Renal pelvis (tissue), 1 donor: ENCODE measurements at regions not wholly inside any gene's neighbourhood (a gene's known extent, or its start where the extent isn't known, plus 50 kb on each side); places are given as distances from the start of the nearest gene placed in this dataset.

Experiments
- DNase-seq: peaks from one replicate; pipeline ENCODE4 v3.0.0-alpha.2; 2013

DNA sequence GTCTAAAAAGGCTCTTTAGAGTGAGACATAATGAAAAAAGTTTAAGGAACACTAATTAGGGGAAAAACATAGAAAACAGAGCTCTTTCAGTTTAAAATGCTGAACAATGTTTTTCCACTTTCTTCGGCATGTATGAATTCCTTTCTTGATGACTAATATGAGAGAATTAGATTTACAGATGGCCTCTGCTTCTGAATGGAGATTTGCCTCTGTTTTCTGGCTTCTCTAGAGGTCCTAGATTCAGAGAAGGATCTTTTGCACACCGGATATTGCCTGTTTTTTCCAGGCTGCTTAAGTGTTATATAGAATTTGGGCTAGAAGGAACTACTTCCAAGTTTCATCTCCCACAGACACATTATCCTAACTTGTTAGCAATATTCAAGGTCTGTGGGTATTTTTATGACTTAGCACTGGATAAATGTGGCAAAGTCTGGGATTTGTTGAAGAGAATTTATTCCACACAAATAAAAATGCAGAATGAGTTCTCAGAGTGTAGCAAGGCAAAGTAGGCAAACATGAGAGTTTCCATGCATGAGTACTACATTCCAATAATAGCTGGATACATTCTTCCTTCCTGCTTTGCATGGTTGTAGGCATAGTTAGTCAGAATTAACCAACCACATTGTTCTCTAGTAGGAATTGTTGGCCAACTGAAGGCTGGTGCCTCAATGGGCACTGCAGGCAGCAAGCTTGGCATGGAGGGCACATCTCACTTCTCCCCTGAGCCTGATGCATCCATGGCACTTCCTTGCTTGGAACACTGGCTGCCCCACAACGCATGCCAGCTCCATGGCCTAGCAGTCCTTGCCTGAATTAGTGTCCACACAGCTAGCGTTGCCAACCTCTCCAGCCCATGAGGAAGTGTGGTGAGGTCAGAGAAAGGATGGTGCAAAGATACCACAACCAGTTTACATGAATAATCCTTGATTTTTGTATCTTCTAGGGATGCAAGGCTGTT lies 224.2 kb downstream of the CLIC5 start:
- no peak for DNase-seq

DNA sequence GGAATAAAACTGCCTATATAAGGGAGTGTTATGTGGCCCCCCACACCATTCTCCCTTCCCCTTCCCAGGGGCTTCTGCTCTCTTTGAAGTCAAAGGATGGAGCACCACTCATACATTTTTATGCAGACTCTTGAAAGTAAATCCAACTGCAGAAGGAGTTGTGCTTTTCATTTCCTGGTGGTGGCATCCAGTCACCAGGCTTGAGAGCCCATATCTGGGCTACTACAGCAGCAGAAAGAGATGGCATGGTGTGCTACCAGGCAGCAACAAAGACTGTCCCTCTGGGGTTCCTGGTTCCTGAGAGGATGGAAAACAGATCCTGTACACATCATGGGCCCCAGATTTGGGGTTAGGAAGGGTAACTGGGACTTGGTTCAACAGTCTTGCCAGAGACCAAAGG lies 226.4 kb downstream of the CLIC5 start:
- no peak for DNase-seq

DNA sequence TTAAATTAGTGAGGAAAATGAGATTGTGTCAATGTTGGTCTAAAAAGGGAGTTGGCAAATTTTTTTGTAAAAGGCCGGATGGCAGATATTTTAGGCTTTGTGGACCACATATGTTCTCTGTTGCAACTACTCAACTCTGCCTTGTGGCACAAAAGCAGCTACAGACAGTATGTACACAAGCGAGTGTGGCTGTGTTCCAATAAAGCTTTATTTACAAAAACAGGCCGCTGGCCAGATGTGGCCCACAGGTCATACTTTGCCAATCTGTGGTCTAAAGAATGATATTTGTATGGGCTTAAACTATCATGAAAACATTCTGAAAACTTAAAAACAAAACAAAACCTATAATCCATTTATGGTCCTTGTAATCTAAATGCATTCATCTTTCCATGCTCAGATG lies 228.3 kb downstream of the CLIC5 start:
- DNase-seq = no peak

DNA sequence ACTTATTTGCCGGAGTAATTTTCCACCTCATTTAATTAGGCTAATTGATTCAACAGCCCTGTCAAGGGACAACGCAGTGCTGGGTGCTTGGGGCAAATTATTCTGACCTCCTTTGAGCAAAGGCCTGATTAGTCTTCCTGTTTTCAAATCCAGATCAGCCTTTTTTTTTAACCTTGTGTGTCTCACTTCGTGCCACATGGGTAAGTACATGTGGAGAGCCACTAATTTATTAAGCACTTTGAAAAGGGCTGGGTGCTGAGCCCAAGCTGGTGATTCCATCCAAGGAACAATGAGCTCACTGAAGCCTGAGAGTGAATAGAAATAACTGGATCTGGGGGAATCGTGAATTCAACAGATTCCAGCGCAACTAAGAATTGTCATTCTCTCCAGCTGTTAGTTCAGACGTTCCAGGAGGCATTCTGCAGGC lies 229.3 kb downstream of the CLIC5 start:
- peak; percentile 7 for DNase-seq

DNA sequence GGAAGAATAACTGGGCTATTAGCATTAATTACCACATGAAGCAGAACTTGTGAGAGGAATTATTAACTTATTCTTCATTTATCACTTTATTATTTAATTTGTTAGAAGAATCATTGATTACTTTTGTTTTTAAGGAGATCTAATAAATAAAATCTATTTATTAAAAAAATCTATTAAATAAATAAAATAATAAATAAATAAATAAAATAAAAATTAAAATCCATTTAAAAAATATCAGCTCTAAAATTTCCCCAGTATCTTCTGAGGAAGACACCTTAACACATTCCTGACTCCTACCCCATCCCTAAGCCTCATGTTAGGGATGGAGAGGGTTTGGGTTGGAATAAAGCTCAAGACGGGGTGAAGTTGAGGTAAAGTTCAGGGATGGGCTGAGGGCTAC lies 231.4 kb downstream of the CLIC5 start:
- DNase-seq = no peak

DNA sequence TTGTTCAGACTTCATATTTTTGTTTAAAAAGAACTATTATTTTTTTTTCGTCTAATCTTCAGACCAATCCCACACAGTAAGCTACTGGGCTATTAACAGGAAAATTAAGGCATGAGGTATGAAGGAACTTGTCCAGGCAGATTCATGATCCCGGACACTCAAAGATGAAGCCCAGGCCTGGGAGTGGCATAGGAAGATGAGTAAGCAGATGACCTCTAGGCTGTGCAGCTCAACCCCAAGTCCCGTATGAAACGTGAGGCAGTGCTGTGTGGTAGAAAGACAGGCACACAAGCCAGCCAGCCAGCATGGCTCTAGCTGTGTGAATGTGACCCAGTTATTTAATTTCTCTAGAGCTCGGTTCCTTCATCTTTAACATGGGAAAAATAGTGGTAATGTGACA lies 231.9 kb downstream of the CLIC5 start:
- DNase-seq = no peak

DNA sequence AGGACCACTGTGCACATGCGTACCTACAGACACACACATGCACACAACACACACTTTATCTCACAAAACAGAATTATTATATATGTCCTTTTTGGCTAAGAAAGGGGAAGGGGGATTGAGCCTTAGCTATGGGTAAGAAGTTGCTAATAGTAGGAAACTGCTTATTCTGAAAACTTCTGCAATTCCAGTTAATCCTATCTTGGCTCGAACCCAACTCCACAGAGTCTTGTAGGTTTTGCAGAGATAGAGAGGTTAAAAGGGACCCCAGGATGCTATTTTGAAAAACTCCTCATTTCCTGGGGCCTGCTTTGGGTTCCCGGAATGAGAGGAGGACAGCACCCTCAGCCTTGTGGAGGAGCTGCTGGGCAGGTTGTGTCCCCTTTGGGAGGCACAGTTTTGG lies 233.8 kb downstream of the CLIC5 start:
- no peak for DNase-seq

DNA sequence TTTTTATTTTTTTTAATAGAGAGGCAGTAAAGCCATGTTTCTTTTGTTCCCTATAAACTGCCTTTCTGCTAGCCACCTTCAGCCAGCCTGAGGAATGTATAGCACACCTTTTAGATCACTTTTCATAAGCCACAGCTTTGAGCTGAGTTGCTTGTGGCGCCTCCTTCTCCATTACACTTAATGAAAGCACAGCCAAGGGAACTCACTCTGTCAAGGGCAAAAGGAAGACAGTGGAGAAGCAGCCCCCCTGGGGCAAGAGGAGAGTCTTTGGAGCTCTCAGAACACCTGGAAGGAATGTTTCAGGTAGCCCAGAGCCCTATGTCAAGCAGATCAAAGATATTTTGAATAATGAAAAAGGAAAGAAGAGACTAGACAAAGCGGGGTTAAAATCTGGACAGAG lies 235.1 kb downstream of the CLIC5 start:
- no peak for DNase-seq

DNA sequence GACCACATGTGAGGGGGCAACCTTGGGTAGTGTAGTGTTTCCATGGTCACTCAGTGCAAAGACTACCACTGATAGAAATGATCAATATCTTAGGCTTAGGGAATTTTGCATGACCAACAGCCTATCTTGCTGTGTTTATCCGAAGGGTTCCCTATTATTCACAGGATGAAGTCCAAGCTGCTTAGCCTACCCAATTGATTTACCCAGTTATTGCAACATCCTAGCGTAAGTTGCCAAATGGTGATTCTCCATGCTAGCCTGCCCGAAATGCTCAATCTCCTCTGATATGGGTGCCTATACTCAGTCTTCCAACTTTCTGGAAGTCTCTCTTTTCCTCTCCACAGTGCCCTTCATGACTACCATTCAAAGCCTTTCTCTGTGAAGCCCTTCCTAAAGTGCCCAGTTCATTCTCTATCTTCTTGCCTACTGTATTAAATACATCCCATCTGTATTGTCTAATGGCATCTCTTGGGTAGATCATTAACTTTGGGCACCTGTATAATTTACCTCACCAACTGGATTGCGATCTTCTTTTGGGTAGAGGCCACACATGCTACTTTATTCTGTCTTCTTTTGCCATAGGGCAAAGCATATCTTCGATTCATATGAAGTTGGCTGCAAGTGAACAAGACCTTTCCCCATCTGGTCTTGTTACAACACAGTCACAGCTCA lies 240.5 kb downstream of the CLIC5 start:
- DNase-seq = no peak

DNA sequence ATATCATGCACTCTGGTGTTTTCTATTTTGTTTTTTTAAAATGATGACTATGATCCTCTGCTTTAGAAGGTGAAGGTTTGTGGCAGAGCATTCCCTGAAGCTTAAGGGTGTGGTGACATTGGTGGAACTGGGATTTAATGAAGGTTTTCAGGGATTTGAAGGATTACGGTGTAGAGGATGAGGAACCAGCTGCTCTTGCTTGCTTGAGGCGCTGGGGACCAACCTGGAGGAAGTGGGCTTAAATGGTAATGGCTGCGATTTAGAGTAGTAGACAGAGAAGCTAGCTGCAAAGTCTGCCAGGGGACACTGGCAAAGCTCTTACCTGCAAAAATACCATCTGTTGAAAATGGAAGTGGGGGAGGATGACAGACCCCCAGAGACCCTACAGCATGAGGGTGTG lies 241.8 kb downstream of the CLIC5 start:
- DNase-seq = no peak

DNA sequence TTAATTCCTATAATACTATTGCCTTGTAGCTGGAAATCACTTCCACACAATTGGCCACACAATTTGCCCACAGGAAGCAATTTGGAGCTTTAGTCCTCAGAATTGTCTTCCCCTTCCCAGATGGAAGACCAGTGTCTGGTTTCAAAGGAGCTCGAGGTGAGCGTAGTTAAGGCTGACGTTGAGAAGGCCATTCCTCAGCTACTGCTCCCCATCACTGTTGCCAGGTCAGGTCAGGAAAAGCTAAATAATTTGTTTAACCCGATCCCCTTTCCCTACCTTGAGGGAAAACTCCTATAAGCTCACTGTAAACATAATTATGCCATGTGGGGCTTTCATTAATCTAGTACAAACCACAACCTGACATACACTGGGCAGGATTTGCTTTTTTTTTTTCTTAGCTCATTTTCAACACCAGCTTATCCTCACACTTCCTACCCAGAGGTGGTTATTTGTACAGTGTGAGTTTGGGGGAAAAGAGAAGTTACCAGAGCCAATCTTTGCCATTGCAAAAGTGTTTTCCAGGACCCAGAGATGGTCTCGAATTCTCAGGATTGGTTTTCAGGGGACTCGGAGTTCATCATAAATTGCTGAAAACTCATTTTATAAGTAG lies 242.7 kb downstream of the CLIC5 start:
- no peak for DNase-seq

DNA sequence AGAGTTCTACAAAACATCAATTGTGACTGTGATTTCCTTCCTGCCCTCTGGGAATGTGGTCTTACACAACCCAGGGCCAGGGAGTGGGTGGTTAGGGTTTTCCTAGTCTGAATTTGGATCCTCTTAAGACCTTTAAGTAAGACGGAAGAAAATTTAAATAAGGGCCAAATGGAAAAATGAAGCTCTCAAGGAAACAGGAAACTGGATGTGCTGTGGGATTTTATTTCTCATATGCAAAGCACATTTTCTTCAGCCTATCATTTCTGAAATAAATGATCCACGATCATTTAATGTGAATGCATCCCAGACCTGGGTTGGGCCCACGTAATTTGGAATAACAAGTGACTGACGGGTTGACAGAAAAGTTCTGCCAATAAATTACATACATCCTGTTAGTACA lies 243.6 kb downstream of the CLIC5 start:
- no peak for DNase-seq

DNA sequence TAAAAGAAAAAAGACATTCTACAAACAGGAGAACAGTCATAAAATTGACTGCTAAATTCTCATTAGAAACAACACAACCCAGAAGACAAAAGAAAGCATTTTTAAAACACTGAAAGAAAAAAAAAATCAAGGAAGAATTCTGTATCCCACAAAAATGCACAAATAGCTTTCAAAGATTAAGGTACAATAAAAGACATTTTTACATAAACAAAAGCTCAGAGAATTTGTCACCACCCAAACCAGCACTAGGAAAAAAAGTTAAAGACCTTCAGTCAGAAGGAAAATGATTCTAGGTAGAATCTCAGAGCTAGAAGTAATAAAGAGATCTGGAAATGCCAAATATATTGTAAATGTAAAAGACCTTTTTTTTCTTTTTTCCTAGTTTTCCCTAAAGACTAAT lies 252.4 kb downstream of the CLIC5 start:
- DNase-seq = no peak

DNA sequence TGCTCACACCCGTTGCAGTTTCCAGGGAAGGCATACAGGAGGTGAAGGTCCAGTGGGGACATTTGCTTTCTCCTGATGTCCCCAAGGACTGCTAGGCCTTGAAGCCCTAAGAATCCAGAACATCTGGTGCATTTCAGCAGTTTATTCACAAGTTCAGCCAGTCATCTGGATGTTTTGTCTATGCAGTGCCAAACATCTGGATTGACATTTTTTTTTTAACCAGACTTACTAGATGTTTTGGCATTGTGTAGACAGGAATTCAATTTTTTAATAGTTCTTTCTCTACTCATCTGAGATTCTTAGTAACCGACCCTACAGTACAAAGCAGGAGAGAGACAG lies 256.2 kb downstream of the CLIC5 start:
- no peak for DNase-seq

DNA sequence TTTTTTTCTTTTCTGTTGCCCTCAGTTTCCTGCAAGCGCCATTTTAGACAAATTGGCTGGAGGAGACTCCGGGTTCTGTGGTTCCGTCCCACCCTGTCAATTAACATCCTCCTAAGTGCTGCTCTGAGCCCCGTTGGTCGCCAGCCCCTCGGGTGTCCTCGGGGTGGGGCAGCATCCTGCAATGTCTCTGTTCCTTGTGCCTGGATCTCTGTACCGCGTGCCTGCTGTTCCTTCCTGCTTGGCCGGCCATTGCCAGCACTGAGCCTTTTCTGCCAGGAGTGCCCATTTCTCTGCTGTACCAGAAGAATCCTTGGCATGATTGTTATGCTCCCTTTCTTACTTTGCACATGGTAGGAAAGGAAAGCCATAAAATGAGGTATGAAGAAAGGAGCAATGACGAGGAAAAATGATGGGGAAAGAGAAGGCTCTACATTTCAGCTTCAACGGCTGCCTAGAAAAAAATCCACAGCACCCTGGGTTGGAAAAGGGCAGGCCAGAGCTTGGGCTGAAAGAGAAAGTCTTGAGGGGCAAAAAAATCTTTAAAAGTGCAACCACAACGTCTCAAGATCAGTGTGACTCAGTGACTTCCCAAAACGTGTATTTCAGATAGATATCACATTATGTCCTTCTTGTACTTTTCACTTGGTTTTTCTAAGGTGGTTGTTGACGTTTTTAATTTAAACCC lies 256.7 kb downstream of the CLIC5 start:
- DNase-seq = no peak

DNA sequence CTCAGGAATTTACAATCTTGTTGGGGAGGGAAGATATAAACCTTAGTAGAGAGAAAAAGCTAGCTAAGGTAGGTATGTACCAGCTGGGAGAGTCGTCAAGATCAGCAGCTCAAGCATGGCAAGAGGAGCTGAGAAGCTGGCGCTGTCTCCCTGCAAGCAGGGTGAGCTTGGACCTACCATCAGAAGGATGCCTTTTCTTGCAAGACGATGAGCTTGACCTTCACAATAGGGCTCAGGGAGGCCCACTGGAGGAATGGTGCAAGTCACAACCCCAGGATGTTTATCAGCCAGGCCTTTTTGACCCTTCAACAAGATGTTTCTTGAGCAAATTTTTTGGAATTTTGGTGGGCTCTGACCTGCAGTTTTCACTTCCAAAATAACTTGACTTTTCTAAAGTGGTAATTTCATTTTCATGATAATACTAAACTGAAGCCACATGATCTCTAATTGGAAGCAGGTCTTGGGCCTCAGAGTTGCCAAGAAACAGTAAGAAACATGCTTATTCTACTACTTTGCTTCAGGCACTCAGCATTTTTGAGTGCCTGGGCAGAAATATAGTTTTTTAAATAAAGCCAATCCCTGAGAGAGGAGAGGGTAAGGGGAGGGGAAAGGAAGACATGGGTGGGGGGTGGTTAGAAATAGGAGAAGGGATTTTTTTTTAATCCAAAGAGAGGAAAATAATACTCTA lies 258.1 kb downstream of the CLIC5 start:
- DNase-seq = no peak

DNA sequence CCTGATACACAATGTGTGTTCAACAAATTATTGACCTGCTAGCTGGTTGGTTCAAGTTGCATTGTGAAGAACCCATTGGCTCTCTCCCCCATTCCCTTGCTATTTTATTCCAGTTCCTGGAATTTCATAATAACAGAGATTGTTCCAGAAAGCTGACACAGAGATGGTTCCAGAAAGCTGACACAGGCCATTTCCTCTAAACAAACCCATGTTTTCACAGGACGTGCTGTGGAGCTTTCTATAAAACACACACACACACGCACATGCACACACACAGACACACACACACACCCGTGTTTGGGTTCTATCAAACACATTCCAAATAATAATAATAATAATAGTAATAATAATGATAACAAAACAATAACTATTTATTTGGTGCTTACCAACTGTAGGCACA lies 259.1 kb downstream of the CLIC5 start:
- DNase-seq = no peak

DNA sequence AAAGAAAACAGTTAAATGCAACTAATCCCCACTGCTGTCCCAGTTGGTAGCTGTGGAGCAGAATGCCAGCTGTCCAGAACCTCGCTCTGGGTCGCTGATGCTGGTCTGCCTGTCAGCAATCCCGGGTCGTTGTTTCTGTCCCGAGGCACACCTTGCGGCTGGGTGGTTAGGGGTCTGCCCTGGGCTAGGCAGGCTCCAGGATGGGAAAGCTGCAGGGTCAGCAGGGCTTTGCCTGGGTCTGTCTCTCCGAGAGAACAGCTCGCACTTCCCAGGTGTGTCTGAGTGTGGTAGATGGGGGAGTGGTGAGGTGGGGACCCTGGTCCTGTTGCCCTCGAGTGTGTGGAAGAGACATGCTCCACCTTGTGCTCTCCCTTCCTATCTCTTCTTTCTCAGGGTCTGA lies 261.2 kb downstream of the CLIC5 start:
- DNase-seq = no peak

DNA sequence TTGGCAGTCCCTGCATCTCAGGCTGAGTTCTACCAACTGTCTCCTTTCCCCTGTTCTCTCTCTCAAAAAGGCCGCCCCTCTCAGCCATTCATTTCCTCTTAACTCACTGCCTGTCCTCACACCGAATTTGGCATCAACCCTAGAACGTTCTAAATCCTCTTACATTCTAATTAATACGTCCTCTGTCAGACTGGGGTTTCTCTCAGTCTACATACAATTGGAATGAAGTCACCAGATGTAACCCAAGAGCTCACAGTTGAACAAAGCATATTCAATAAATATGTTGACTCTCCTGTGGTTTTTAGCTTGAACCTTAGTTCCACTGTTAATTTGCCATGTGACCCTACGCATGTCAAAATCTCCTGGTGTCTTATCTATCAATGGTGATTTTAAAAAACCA lies 269.6 kb downstream of the CLIC5 start:
- no peak for DNase-seq

DNA sequence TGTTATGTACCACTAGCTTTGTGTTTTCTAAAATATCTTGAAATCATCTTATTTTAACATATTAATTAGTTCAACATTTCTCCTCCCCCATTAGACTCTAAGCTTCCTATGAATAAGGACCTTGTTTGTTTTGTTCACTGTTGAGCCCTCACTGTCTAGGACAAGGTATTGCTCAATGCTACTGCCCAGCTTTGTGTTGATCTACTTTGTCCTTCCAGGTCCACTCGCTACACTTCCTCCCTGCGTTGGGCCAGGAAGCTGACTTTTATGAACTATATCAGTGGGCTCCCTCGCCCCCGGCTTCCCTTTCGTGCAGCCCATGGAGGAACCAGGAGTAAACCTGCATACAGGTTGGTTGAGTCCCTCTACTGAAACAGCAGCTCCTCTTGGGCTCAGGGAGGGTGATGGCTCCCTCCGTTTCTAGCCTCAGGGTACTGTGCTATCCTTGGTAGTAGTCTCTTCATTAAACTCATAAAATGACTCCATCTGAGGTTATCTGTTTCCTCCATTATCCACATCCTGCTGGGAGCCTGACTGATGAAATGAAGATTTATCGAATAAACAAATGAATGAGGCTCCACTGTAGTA lies 272.5 kb downstream of the CLIC5 start:
- no peak for DNase-seq

DNA sequence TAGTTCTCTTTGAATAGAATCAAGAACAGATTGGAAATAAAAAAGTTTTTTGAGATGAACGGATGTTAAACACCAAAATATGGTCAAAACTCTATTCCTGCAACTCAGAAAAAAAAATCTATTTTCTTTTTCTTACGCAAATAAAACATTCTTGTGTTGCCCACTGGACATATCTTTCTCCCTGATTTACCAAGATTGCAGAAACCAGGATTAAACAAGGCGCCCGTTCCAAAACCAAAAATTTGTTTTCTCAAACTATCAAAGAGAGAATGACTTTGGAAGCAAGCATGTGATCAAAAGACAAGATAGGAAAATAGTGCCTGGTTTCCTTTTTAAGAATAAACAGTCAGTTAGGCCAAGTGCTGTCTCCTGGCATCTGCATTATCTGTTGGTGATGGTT lies 273.1 kb downstream of the CLIC5 start:
- DNase-seq = no peak
